ENCODE measurements at regions not wholly inside any gene's neighbourhood (a gene's known extent, or its start where the extent isn't known, plus 50 kb on each side); places are given as distances from the start of the nearest gene placed in this dataset.

DNA sequence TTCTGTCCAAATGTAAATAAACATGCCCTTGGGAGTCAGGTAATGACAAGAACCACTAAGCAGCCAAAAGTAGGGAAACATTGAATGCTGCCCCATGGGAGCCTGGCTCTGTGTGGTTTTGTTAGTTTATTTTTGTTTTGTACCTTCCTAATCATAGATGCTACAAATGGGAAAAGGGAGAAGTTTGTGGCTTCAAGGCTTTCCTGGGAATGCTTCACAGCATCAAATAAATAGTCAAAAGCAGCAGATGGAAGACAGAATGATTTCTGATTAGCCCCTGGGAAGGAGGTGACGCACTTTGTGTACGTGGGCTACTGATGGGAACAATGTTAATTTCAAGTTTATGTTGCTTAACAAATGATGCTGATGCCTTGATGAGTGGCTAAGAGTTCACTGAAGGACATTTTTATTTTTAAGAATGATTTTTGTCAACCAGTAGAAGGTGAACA is 532.7 kb downstream of the BCKDHB start:
- intact Hi-C loops (cut with DNase I) = no loop called here
- WGBS, 2 donors = 90 to 93% methylated on average over 2 of the region's 2 CpGs
- Histone ChIP-seq H3K27me3 (no peaks in the 10 kb centered on the region), H3K4me1 (no peaks in the 10 kb centered on the region), H3K36me3 (no peaks in the 10 kb centered on the region), H3K27ac (no peak overlapping the region), H3K9me3 (peaks cover 0 to 5% (median 0%) of the 10 kb centered on the region in 11 donors), H3K4me3 (no peak overlapping the region)
- ATAC-seq (no peak), DNase-seq (no peak)
- TF ChIP-seq, protein P1, sequence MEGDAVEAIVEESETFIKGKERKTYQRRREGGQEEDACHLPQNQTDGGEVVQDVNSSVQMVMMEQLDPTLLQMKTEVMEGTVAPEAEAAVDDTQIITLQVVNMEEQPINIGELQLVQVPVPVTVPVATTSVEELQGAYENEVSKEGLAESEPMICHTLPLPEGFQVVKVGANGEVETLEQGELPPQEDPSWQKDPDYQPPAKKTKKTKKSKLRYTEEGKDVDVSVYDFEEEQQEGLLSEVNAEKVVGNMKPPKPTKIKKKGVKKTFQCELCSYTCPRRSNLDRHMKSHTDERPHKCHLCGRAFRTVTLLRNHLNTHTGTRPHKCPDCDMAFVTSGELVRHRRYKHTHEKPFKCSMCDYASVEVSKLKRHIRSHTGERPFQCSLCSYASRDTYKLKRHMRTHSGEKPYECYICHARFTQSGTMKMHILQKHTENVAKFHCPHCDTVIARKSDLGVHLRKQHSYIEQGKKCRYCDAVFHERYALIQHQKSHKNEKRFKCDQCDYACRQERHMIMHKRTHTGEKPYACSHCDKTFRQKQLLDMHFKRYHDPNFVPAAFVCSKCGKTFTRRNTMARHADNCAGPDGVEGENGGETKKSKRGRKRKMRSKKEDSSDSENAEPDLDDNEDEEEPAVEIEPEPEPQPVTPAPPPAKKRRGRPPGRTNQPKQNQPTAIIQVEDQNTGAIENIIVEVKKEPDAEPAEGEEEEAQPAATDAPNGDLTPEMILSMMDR (IDR thresholded peaks at IDR 0.05) = no peak

DNA sequence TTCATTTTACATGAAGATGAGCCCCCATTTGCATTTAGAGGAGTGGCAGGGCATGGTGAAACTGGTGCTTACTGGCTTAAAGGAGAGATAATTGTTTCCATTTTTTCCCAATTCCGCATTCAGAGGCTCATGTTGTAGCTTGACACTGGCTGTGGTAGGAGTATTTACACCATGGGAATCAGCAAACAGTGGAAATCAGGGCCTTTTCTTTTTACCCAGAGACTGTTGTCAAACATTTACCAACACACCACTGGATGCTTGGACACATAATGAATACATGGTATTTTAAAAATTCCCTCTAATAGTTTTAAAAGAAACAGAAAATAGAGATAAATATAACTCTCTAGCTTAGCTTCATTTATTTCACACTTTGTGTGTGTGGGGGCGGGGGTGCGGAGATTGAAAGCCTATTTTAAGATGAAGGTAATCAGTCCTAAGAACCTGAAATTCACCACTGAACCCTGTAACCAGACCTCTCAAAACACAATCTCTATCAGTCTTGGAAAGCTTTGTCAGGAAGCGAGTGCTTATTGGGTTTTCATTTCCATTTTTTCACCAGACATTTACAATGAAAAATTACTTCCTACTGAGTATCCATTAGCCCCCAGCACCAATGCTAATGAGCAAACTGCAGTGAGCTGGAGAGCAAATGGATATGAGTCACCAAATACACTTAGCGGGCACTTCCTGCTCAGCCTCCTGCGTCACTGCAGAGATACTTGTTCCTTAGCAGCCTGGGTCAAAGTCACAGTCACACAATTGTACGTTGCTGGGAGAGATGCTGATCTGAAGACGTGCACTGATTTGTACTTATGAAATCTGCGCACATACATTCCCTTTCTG is 532.0 kb downstream of the BCKDHB start:
- peak in 1 of 2 donors; percentile 14 for DNase-seq
- Histone ChIP-seq H3K27me3 (no peaks in the 10 kb centered on the region), H3K4me3 (no peak overlapping the region), H3K27ac (no peak overlapping the region), H3K36me3 (no peaks in the 10 kb centered on the region), H3K9me3 (peaks cover 0 to 5% (median 0%) of the 10 kb centered on the region in 11 donors), H3K4me1 (no peaks in the 10 kb centered on the region)
- peak in 7 of 8 donors; percentile 42 to 79 (median 68) for ATAC-seq
- WGBS, 2 donors = 52 to 60% methylated on average over 9 of the region's 9 CpGs
- TF ChIP-seq, protein P1 (IDR thresholded peaks at IDR 0.05) = no peak
- intact Hi-C loops (cut with DNase I) = no loop called here

DNA sequence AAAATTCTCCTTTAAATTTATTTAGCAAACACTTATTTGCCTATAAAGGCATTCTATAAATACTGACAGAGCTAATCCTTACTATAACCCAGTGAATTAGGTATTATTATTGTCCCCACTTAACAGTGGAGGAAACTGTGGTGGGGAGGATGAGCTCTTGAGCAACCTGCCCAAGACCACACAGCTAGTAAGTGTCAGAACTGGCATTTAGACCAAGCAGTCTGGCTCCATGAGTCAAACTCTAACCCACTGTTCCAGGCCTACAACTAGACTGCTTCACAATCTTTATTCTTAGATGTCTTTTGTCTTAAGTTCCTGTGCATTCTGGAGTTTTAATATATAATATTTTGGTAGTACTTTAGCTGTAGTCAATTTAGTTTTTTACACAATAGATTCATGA is 530.8 kb downstream of the BCKDHB start:
- no peaks in the 10 kb centered on the region for H3K27me3 ChIP-seq
- intact Hi-C loops (cut with DNase I) = no loop called here
- no peak for DNase-seq
- TF ChIP-seq, protein P1 (IDR thresholded peaks at IDR 0.05) = no peak
- no peaks in the 10 kb centered on the region for H3K4me1 ChIP-seq
- no peaks in the 10 kb centered on the region for H3K36me3 ChIP-seq
- no peak overlapping the region for H3K4me3 ChIP-seq
- no peak for ATAC-seq
- H3K27ac ChIP-seq = no peak overlapping the region
- H3K9me3 ChIP-seq = peaks cover 0 to 5% (median 0%) of the 10 kb centered on the region in 11 donors

DNA sequence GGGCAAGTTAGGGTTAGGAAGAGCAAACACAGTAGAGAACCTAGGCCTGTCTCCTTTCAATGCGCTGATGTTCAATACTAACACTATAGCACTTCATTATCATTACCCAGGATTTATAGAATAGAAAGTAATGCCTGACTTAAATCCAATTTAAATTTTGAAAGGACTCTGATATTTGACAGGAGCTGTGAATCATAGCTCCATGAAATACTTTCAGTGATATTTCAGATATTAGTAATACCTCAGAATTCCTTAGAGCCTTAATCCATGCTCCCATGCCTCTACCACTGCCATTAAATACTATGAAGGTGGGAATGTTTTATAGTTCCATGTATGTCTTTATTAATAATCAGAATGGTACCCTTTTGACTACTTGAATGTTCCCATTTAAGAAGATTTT is 530.2 kb downstream of the BCKDHB start:
- no peaks in the 10 kb centered on the region for H3K4me1 ChIP-seq
- no peak for ATAC-seq
- no peaks in the 10 kb centered on the region for H3K36me3 ChIP-seq
- no peak overlapping the region for H3K4me3 ChIP-seq
- intact Hi-C loops (cut with DNase I) = no loop called here
- TF ChIP-seq, protein P1 (IDR thresholded peaks at IDR 0.05) = no peak
- no peaks in the 10 kb centered on the region for H3K27me3 ChIP-seq
- H3K27ac ChIP-seq = no peak overlapping the region
- H3K9me3 ChIP-seq = peaks cover 0 to 7% (median 0%) of the 10 kb centered on the region in 11 donors
- DNase-seq = no peak
- 100% methylated on average over 1 of the region's 1 CpG for WGBS, 2 donors
